PC-3 (cell line): ENCODE measurements at regions not wholly inside any gene's neighbourhood (a gene's known extent, or its start where the extent isn't known, plus 50 kb on each side); places are given as distances from the start of the nearest gene placed in this dataset.
"Not testable (repeated sequence)": the region's sequence is repeated elsewhere in the genome, so short reads cannot be mapped to it uniquely, and the experiment has no call there.

Experiments used
- ATAC-seq: fragments of 200-7000 bp; cut with Tn5 transposase; 2 replicates; pipeline ENCODE4 v1.9.1; 2020; ENCODE audit warnings: mild to moderate bottlenecking, moderate library complexity
- BruUV-seq: library from RNA; stranded (reverse); fragments of 400-500 nt; replicated peaks from 2 replicates; lab custom pipeline; 2021; lab: Mats Ljungman, UMichigan
- CTCF ChIA-PET: fragments of 300-600 bp; sonication (Branson Sonifier 250); formaldehyde crosslinking; loops from one replicate; lab custom pipeline; 2022; ENCODE audit warnings: antibody characterized with exemption; lab: Charles Lee
- POLR2A ChIA-PET: fragments of 300-600 bp; sonication (Branson Sonifier 250); formaldehyde crosslinking; loops from one replicate; lab custom pipeline; 2022; ENCODE audit warnings: antibody characterized with exemption; ENCODE audit not compliant: unreplicated experiment; lab: Charles Lee
- DNase-seq: peaks from one replicate; pipeline ENCODE4 v3.0.0-alpha.2; 2015
- H2AFZ ChIP-seq: fragments of 300-600 bp; sonication (generic); 2 replicates; pipeline ENCODE4 v1.6.0; 2016; ENCODE audit warnings: antibody characterized with exemption, low read length
- H3F3A ChIP-seq: fragments of 300-600 bp; sonication (generic); one replicate; pipeline ENCODE4 v1.6.0; 2017; ENCODE audit warnings: antibody characterized with exemption, low read length, control low read depth, mild to moderate bottlenecking; ENCODE audit not compliant: unreplicated experiment
- H3K27ac ChIP-seq: fragments of 300-600 bp; sonication (generic); 2 replicates; pipeline ENCODE4 v1.5.1; 2016; ENCODE audit warnings: mild to moderate bottlenecking, low read length
- H3K27me3 ChIP-seq: fragments of 300-600 bp; sonication (generic); 2 replicates; pipeline ENCODE4 v1.6.1; 2016; ENCODE audit warnings: low read length, mixed read lengths
- H3K36me3 ChIP-seq: fragments of 300-600 bp; sonication (generic); 2 replicates; pipeline ENCODE4 v1.6.1; 2016; ENCODE audit warnings: low read depth, mixed run types, low read length, mixed read lengths
- H3K4me1 ChIP-seq: fragments of 300-600 bp; sonication (generic); 2 replicates; pipeline ENCODE4 v1.5.1; 2016; ENCODE audit warnings: low read length; ENCODE audit not compliant: insufficient read depth
- H3K4me2 ChIP-seq: fragments of 300-600 bp; sonication (generic); 2 replicates; pipeline ENCODE4 v1.6.0; 2016; ENCODE audit warnings: low read length
- H3K4me3 ChIP-seq: fragments of 300-600 bp; sonication (generic); 2 replicates; pipeline ENCODE4 v1.5.1; 2016; ENCODE audit warnings: mild to moderate bottlenecking, low read length, mixed read lengths
- H3K79me2 ChIP-seq: fragments of 300-600 bp; sonication (generic); 2 replicates; pipeline ENCODE4 v1.6.1; 2017; ENCODE audit warnings: low read length, mixed read lengths
- H3K9ac ChIP-seq: fragments of 300-600 bp; sonication (generic); 2 replicates; pipeline ENCODE4 v1.6.0; 2016; ENCODE audit warnings: mild to moderate bottlenecking, low read length
- H3K9me2 ChIP-seq: fragments of 300-600 bp; sonication (generic); replicated peaks from 2 replicates; pipeline ENCODE4 v1.6.1; 2016; ENCODE audit warnings: mixed run types, low read length, mixed read lengths
- H3K9me3 ChIP-seq: fragments of 300-600 bp; sonication (generic); 2 replicates; pipeline ENCODE4 v1.6.1; 2016; ENCODE audit warnings: low read length, mixed read lengths
- H4K20me1 ChIP-seq: fragments of 300-600 bp; sonication (generic); 2 replicates; pipeline ENCODE4 v1.6.1; 2016; ENCODE audit warnings: low read length, mixed read lengths
- CTCF ChIP-seq: fragments of 300-600 bp; sonication (generic); conservative IDR thresholded peaks from 2 replicates; pipeline ENCODE4 v1.5.1; 2017; ENCODE audit warnings: antibody characterized with exemption, low read depth, mild to moderate bottlenecking, low read length
- EZH2 ChIP-seq: fragments of 300-600 bp; sonication (generic); IDR thresholded peaks from one replicate; pipeline ENCODE4 v1.6.1; 2017; ENCODE audit warnings: antibody characterized with exemption, mild to moderate bottlenecking, low read length; ENCODE audit not compliant: unreplicated experiment
- EZH2phosphoT487 ChIP-seq: fragments of 300-600 bp; sonication (generic); IDR thresholded peaks from 2 replicates; pipeline ENCODE4 v1.6.1; 2018; ENCODE audit warnings: mild to moderate bottlenecking, antibody characterized with exemption, low read length, borderline replicate concordance
- intact Hi-C: fragments of 100-400 bp; cut with micrococcal nuclease; formaldehyde crosslinking; loops from 2 replicates; pipeline ENCODE4 v1.9.0; 2023

- ChIA-PET POLR2A (no interaction called here), CTCF (no interaction called here)
- Histone ChIP-seq H3K9ac (no peak overlapping the region), H3K27me3 (no peaks in the 10 kb centered on the region), H3K9me3 (no peaks in the 10 kb centered on the region), H4K20me1 (no peaks in the 10 kb centered on the region), H3K4me1 (no peaks in the 10 kb centered on the region), H3K4me3 (no peak overlapping the region), H3K4me2 (no peak overlapping the region), H3K79me2 (no peaks in the 10 kb centered on the region), H3K9me2 (no peaks in the 10 kb centered on the region), H3F3A (no peaks in the 10 kb centered on the region), H2AFZ (no peak overlapping the region), H3K27ac (no peak overlapping the region), H3K36me3 (no peaks in the 10 kb centered on the region)
- BruUV-seq, result no TSS peak
- intact Hi-C loops, result no loop called here
- no peak for TF ChIP-seq EZH2
- no peak for DNase-seq
- ATAC-seq, result no peak
Measured at GRCh38 chr10:20552382-20552781, 344.7 kb downstream of the NEBL start.

GRCh38 chr10:20551761-20552160 lies 345.4 kb downstream of the NEBL start:
- no peak overlapping the region for H2AFZ ChIP-seq
- no peaks in the 10 kb centered on the region for H3K79me2 ChIP-seq
- no peaks in the 10 kb centered on the region for H3F3A ChIP-seq
- no peak overlapping the region for H3K27ac ChIP-seq
- no peak for ATAC-seq
- intact Hi-C loops, result no loop called here
- CTCF ChIA-PET, result no interaction called here
- no peak overlapping the region for H3K9ac ChIP-seq
- TF ChIP-seq EZH2, result no peak
- no peak for TF ChIP-seq CTCF
- no peak for TF ChIP-seq EZH2phosphoT487
- H3K4me3 ChIP-seq, result no peak overlapping the region
- POLR2A ChIA-PET, result no interaction called here
- H3K9me3 ChIP-seq, result no peaks in the 10 kb centered on the region
- H3K36me3 ChIP-seq, result no peaks in the 10 kb centered on the region
- no peaks in the 10 kb centered on the region for H3K4me1 ChIP-seq
- no peaks in the 10 kb centered on the region for H4K20me1 ChIP-seq
- H3K9me2 ChIP-seq, result no peaks in the 10 kb centered on the region
- DNase-seq, result no peak
- H3K27me3 ChIP-seq, result no peaks in the 10 kb centered on the region
- H3K4me2 ChIP-seq, result no peak overlapping the region
- no TSS peak for BruUV-seq

- DNase-seq, result no peak
- Histone ChIP-seq H3K9ac (no peak overlapping the region), H3F3A (no peaks in the 10 kb centered on the region), H3K9me2 (no peaks in the 10 kb centered on the region), H3K27ac (no peak overlapping the region), H3K27me3 (no peaks in the 10 kb centered on the region), H2AFZ (no peak overlapping the region), H3K4me2 (no peak overlapping the region), H3K79me2 (no peaks in the 10 kb centered on the region), H4K20me1 (no peaks in the 10 kb centered on the region), H3K36me3 (no peaks in the 10 kb centered on the region), H3K4me1 (no peaks in the 10 kb centered on the region), H3K4me3 (no peak overlapping the region), H3K9me3 (no peaks in the 10 kb centered on the region)
- TF ChIP-seq CTCF (no peak), EZH2phosphoT487 (no peak), EZH2 (no peak)
- ATAC-seq, result no peak
- BruUV-seq, result no TSS peak
- ChIA-PET CTCF (no interaction called here), POLR2A (no interaction called here)
- intact Hi-C loops, result no loop called here
Measured at GRCh38 chr10:20535897-20536881, 360.9 kb downstream of the NEBL start.

GRCh38 chr10:20531241-20531883 lies 365.7 kb downstream of the NEBL start:
- H3F3A ChIP-seq, CTCF ChIA-PET, POLR2A ChIA-PET, H3K4me3 ChIP-seq, H4K20me1 ChIP-seq, H3K9me2 ChIP-seq, BruUV-seq, H3K9ac ChIP-seq, H3K4me2 ChIP-seq, H3K79me2 ChIP-seq, H3K9me3 ChIP-seq, H3K27ac ChIP-seq, H3K36me3 ChIP-seq, H3K27me3 ChIP-seq, H3K4me1 ChIP-seq, ATAC-seq, H2AFZ ChIP-seq, intact Hi-C loops: not testable (repeated sequence)
- peak; percentile 2 for DNase-seq
